Stimulated activated CD4-positive, alpha-beta T cell treated with anti-CD3 and anti-CD28 coated beads, Interleukin-2, amount 100 ng/mL, for 24 hours (primary cell): ENCODE measurements at regions not wholly inside any gene's neighbourhood (a gene's known extent, or its start where the extent isn't known, plus 50 kb on each side); places are given as distances from the start of the nearest gene placed in this dataset.

Source experiments
- DNase-seq, 2 donors: peaks; one replicate each; pipeline ENCODE4 v3.0.0-alpha.2; 2020

- DNase-seq: no peak
Observed at GRCh38 chr17:71910002-71910401, 210.8 kb upstream of the SOX9 start.

GRCh38 chr17:71914042-71914441 is 206.8 kb upstream of the SOX9 start:
- DNase-seq: no peak

- DNase-seq: no peak
Observed at GRCh38 chr17:71914812-71915211, 206.0 kb upstream of the SOX9 start.

GRCh38 chr17:71917715-71918114 is 203.1 kb upstream of the SOX9 start:
- DNase-seq: no peak

GRCh38 chr17:71919186-71919585 is 201.6 kb upstream of the SOX9 start:
- no peak for DNase-seq

- DNase-seq: no peak
Observed at GRCh38 chr17:71919896-71920295, 200.9 kb upstream of the SOX9 start.

GRCh38 chr17:71921796-71922195 is 199.0 kb upstream of the SOX9 start:
- no peak for DNase-seq

GRCh38 chr17:71922439-71922838 is 198.4 kb upstream of the SOX9 start:
- no peak for DNase-seq

GRCh38 chr17:71926746-71927398 is 193.9 kb upstream of the SOX9 start:
- DNase-seq: no peak

- no peak for DNase-seq
Observed at GRCh38 chr17:71933306-71933705, 187.5 kb upstream of the SOX9 start.

GRCh38 chr17:71934520-71934919 is 186.3 kb upstream of the SOX9 start:
- DNase-seq: no peak

GRCh38 chr17:71935341-71935740 is 185.5 kb upstream of the SOX9 start:
- DNase-seq: no peak

GRCh38 chr17:71936977-71937376 is 183.8 kb upstream of the SOX9 start:
- DNase-seq: no peak

GRCh38 chr17:71937914-71938313 is 182.9 kb upstream of the SOX9 start:
- DNase-seq: no peak

- DNase-seq: no peak
Observed at GRCh38 chr17:71938340-71939010, 182.3 kb upstream of the SOX9 start.

- no peak for DNase-seq
Observed at GRCh38 chr17:71941920-71942319, 178.9 kb upstream of the SOX9 start.

- no peak for DNase-seq
Observed at GRCh38 chr17:71942626-71943025, 178.2 kb upstream of the SOX9 start.

GRCh38 chr17:71948703-71949422 is 172.0 kb upstream of the SOX9 start:
- DNase-seq: no peak

GRCh38 chr17:71959154-71959553 is 161.7 kb upstream of the SOX9 start:
- no peak for DNase-seq

- no peak for DNase-seq
Observed at GRCh38 chr17:71963351-71963750, 157.5 kb upstream of the SOX9 start.

GRCh38 chr17:71963791-71964190 is 157.0 kb upstream of the SOX9 start:
- DNase-seq: no peak

- DNase-seq: no peak
Observed at GRCh38 chr17:71964559-71964958, 156.3 kb upstream of the SOX9 start.

GRCh38 chr17:71966055-71966454 is 154.8 kb upstream of the SOX9 start:
- DNase-seq: no peak
